ENCODE measurements at regions not wholly inside any gene's neighbourhood (a gene's known extent, or its start where the extent isn't known, plus 50 kb on each side); places are given as distances from the start of the nearest gene placed in this dataset.

DNA sequence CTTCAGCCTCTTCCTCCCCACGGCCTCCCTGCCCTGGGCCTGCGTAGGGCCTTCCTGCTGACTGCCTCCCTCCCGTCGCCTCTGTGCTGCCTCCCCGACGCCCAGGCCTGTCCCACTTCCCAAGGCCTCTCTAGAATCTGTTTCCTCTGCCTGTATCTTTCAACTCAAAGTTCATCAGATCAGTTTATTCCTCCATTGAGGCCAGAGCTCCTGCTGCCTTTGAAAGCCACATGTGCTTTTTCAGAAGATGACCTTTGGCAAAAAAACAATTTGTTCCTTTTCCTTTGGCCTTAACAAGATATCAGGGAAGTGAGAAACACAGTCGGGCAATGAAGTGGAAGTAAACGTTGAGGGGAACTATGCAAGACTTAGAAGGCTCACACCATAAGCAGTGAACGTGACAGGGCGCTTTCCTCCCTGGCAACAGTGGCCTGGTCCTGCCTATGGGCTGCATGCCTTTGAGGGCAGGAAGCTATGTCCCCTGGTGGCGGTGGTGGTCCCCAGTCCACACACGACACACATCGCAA is 85.9 kb downstream of the PSMG1 start:
- TF ChIP-seq POLR2A (IDR thresholded peaks at IDR 0.05; ENCODE audit: extremely low read depth, insufficient read length) (no peak), MYC (IDR thresholded peaks at IDR 0.05; ENCODE audit: low read depth, low read length) (no peak)
- TF ChIP-seq, protein P1, sequence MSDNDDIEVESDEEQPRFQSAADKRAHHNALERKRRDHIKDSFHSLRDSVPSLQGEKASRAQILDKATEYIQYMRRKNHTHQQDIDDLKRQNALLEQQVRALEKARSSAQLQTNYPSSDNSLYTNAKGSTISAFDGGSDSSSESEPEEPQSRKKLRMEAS (IDR thresholded peaks at IDR 0.05; ENCODE audit: low read depth, low read length) = no peak
- DNase-seq (ENCODE audit: low read depth) = no peak

DNA sequence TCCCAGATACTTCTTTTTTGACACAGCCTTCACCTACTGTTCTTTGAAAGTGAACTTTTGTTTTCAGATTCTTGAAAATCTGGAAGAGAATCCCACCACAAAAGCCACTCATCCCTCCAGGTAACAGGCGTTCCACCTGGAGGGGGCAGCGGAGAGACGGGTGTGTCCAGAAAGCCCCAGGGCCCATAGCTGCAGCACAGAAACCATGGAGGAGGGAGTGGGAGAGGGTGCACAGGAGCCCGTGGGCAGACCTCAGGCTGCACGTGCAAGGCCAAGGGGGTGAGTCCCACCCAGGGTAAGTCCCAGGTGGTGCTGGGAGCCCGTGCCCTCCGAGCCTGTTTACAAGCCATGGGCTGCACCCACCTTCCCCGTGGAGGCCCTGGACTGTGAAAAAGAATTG is 86.5 kb downstream of the PSMG1 start:
- TF ChIP-seq, protein P2, sequence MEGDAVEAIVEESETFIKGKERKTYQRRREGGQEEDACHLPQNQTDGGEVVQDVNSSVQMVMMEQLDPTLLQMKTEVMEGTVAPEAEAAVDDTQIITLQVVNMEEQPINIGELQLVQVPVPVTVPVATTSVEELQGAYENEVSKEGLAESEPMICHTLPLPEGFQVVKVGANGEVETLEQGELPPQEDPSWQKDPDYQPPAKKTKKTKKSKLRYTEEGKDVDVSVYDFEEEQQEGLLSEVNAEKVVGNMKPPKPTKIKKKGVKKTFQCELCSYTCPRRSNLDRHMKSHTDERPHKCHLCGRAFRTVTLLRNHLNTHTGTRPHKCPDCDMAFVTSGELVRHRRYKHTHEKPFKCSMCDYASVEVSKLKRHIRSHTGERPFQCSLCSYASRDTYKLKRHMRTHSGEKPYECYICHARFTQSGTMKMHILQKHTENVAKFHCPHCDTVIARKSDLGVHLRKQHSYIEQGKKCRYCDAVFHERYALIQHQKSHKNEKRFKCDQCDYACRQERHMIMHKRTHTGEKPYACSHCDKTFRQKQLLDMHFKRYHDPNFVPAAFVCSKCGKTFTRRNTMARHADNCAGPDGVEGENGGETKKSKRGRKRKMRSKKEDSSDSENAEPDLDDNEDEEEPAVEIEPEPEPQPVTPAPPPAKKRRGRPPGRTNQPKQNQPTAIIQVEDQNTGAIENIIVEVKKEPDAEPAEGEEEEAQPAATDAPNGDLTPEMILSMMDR (IDR thresholded peaks at IDR 0.05; ENCODE audit: low read depth, low read length) = no peak
- TF ChIP-seq, protein P1 (IDR thresholded peaks at IDR 0.05; ENCODE audit: low read depth, low read length) = no peak
- no peak for TF ChIP-seq POLR2A (IDR thresholded peaks at IDR 0.05; ENCODE audit: extremely low read depth, insufficient read length)
- TF ChIP-seq MYC (IDR thresholded peaks at IDR 0.05; ENCODE audit: low read depth, low read length) = no peak

More for the DNA sequence above, 85.9 kb downstream of the PSMG1 start:
- no peak overlapping the region for H3K4me3 ChIP-seq (ENCODE audit: low read depth, low read length)

DNA sequence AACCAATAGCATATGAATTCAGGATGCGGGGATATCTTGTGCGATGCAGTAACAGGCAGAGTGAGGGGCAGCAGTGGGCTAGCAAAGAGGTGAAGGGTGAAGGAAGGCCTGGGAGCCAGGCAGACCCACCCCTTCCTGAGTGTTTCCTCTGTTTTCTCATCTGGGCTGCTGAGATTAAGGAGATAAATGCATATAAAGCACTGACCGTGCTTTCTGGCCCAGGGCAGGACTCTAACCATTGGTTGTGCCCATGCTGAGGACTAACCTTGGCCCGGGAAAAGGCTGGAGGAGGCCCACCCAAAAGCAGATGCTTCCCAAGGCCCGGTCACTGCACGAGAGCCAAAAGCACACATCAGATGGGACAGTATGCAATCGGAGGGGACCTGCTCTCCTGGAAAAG is 87.6 kb downstream of the PSMG1 start:
- no peak overlapping the region for H3K4me3 ChIP-seq (ENCODE audit: low read depth, low read length)
- TF ChIP-seq, protein P1 (IDR thresholded peaks at IDR 0.05; ENCODE audit: low read depth, low read length) = no peak
- TF ChIP-seq MYC (IDR thresholded peaks at IDR 0.05; ENCODE audit: low read depth, low read length) = no peak
- no peak for TF ChIP-seq POLR2A (IDR thresholded peaks at IDR 0.05; ENCODE audit: extremely low read depth, insufficient read length)
- TF ChIP-seq, protein P2 (IDR thresholded peaks at IDR 0.05; ENCODE audit: low read depth, low read length) = no peak
- DNase-seq (ENCODE audit: low read depth) = no peak

More for the DNA sequence above, 86.5 kb downstream of the PSMG1 start:
- H3K4me3 ChIP-seq (ENCODE audit: low read depth, low read length) = no peak overlapping the region
- no peak for DNase-seq (ENCODE audit: low read depth)

DNA sequence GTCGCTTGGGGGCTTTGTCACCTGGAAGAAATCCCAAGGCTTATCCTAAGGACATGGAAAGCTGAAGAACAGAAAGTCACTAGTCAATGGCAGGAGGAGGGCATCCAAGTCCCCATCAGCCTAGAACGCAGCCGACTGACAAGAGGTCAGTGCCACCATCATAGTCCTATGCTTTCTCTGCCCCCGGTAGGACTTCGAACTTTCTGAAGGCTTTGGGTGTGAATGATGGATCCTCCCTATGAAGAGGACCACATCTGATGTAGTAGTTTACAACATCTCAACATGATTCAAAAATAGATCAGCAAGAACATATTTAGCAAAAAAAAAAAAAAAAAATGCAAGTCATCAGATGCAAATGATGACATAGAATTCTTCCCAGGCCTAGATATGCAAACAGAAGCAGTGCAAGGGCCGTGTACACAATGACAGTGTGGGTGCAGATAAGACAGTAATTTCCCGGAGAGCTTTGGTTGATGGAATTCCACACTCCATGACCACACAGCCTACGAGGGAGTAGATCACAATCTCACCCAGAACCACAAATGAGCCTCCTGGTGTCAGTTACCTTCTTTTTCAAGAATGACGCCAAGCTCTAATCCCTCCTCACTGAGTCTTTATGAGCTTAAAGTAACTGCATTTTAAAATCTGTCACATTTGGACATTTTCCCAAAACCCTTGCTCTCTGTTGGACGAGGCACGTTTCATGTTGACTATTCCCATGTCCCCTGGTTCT is 88.2 kb downstream of the PSMG1 start:
- H3K4me3 ChIP-seq (ENCODE audit: low read depth, low read length) = no peak overlapping the region
- TF ChIP-seq, protein P1 (IDR thresholded peaks at IDR 0.05; ENCODE audit: low read depth, low read length) = no peak
- TF ChIP-seq, protein P2 (IDR thresholded peaks at IDR 0.05; ENCODE audit: low read depth, low read length) = no peak
- TF ChIP-seq MYC (IDR thresholded peaks at IDR 0.05; ENCODE audit: low read depth, low read length) (no peak), POLR2A (IDR thresholded peaks at IDR 0.05; ENCODE audit: extremely low read depth, insufficient read length) (no peak)
- DNase-seq (ENCODE audit: low read depth) = no peak

DNA sequence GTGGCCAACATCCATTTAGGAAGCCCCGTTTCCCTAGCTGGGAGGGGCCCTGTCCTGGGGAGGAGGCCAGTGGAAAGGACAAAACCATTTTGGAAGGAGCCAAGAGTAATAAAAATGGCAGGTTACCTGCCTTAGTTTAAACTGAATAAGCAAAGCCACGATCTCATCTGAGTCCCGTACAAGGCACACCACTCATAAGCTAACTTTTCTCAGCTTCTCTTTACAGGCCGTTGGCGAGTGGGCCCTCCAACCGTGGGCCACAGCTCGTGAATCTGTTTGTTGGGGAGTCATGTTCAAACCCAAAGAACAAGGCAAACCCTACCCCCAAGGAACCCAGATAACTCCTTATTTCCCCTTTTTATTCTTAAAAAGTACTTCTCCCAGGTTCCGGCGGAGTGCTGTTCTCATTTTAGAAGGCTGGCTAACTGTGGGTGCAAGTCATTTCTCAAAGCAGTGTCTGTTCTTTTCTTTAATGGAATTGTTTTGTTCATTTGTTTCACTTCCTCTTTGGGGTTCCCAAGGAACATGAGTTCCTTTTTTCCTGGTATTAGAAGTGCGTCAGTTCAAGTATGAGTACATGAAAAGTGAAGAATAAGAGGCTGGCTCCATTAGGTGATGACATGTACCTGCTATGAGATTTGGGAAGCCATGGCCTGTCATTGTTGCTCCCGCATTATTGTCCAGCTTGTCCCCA is 89.0 kb downstream of the PSMG1 start:
- TF ChIP-seq, protein P1 (IDR thresholded peaks at IDR 0.05; ENCODE audit: low read depth, low read length) = no peak
- no peak for TF ChIP-seq POLR2A (IDR thresholded peaks at IDR 0.05; ENCODE audit: extremely low read depth, insufficient read length)
- H3K4me3 ChIP-seq (ENCODE audit: low read depth, low read length) = no peak overlapping the region
- peak; percentile 67 for DNase-seq (ENCODE audit: low read depth)

DNA sequence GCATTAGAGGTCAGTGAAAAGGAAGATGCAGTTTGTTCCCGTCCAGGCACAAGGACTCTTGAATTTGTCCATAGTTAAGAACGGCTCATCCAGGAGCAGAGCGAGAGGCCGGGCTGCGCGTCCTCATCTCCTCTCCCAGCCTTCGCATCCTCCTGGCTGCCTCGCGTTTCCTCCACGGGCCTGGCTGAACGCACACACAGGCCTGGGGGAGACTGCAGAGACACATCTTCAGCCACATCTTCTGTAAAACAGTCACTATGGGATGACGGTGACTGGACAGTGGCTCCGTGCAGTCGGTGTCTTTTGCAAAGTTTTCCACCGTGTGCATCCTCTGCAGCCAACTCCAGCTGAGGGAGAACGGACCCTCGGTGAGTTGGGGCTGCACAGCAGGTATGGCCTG is 89.7 kb downstream of the PSMG1 start:
- DNase-seq (ENCODE audit: low read depth) = no peak
- no peak overlapping the region for H3K4me3 ChIP-seq (ENCODE audit: low read depth, low read length)
- TF ChIP-seq MYC (IDR thresholded peaks at IDR 0.05; ENCODE audit: low read depth, low read length) = no peak
- TF ChIP-seq, protein P2 (IDR thresholded peaks at IDR 0.05; ENCODE audit: low read depth, low read length) = no peak
- TF ChIP-seq, protein P1 (IDR thresholded peaks at IDR 0.05; ENCODE audit: low read depth, low read length) = no peak
- TF ChIP-seq POLR2A (IDR thresholded peaks at IDR 0.05; ENCODE audit: extremely low read depth, insufficient read length) = no peak
